OCI-LY7 (cell line): ENCODE measurements at regions not wholly inside any gene's neighbourhood (a gene's known extent, or its start where the extent isn't known, plus 50 kb on each side); places are given as distances from the start of the nearest gene placed in this dataset.
A peak's percentile ranks its signal among the peaks of the same experiment; 100 is the strongest.

Source experiments
- BruUV-seq: library from RNA; stranded (reverse); fragments of 400-500 nt; replicated peaks from 2 replicates; lab custom pipeline; 2021; lab: Mats Ljungman, UMichigan
- CTCF ChIA-PET: fragments of 300-600 bp; sonication (Branson Sonifier 250); formaldehyde crosslinking; loops from one replicate; lab custom pipeline; 2022; ENCODE audit warnings: antibody characterized with exemption; ENCODE audit not compliant: unreplicated experiment; lab: Charles Lee
- POLR2A ChIA-PET: fragments of 300-600 bp; sonication (Branson Sonifier 250); formaldehyde crosslinking; loops from one replicate; lab custom pipeline; 2022; ENCODE audit warnings: antibody characterized with exemption; lab: Charles Lee
- DNase-seq: peaks from one replicate; pipeline ENCODE4 v3.0.0-alpha.2; 2015; ENCODE audit warnings: low spot score
- H2AFZ ChIP-seq: fragments of 200-600 bp; sonication (generic), shearing (Covaris generic); 2 replicates; pipeline ENCODE4 v1.6.1; 2014; ENCODE audit warnings: mild to moderate bottlenecking, antibody characterized with exemption, low read length, moderate library complexity
- H3K27ac ChIP-seq: fragments of 200-600 bp; sonication (generic); 2 replicates; pipeline ENCODE4 v1.5.1; 2014; ENCODE audit warnings: mixed run types, low read depth, mild to moderate bottlenecking, moderate library complexity, low read length, inconsistent platforms; ENCODE audit not compliant: poor library complexity, severe bottlenecking
- H3K36me3 ChIP-seq: fragments of 200-600 bp; sonication (generic); 2 replicates; pipeline ENCODE4 v1.6.1; 2014; ENCODE audit warnings: mild to moderate bottlenecking, antibody characterized with exemption, low read length, moderate library complexity, mixed read lengths; ENCODE audit not compliant: insufficient read depth
- H3K4me1 ChIP-seq: fragments of 200-600 bp; sonication (generic); 2 replicates; pipeline ENCODE4 v1.5.1; 2014; ENCODE audit warnings: mild to moderate bottlenecking, low read length; ENCODE audit not compliant: insufficient read depth, poor library complexity, severe bottlenecking
- H3K4me2 ChIP-seq: fragments of 200-600 bp; sonication (generic); 2 replicates; pipeline ENCODE4 v1.6.1; 2014; ENCODE audit warnings: mild to moderate bottlenecking, low read length
- H3K4me3 ChIP-seq: fragments of 200-600 bp; sonication (generic); 2 replicates; pipeline ENCODE4 v1.5.1; 2014; ENCODE audit warnings: mild to moderate bottlenecking, low read depth, low read length; ENCODE audit not compliant: poor library complexity, severe bottlenecking
- H3K79me2 ChIP-seq: fragments of 200-600 bp; sonication (generic); 2 replicates; pipeline ENCODE4 v1.6.1; 2016; ENCODE audit warnings: low read depth, mild to moderate bottlenecking, low read length, moderate library complexity, mixed read lengths; ENCODE audit not compliant: insufficient read depth
- H3K9me2 ChIP-seq: fragments of 200-600 bp; sonication (generic); 2 replicates; pipeline ENCODE4 v1.6.1; 2016; ENCODE audit warnings: mild to moderate bottlenecking, low read length, mixed read lengths; ENCODE audit not compliant: insufficient read depth
- H3K9me3 ChIP-seq: fragments of 200-600 bp; sonication (generic); 2 replicates; pipeline ENCODE4 v1.6.1; 2014; ENCODE audit warnings: mild to moderate bottlenecking, mixed run types, low read length, mixed read lengths
- H4K20me1 ChIP-seq: fragments of 200-600 bp; sonication (generic); 2 replicates; pipeline ENCODE4 v1.6.1; 2014; ENCODE audit warnings: mild to moderate bottlenecking, antibody characterized with exemption, low read length, moderate library complexity, mixed read lengths; ENCODE audit not compliant: insufficient read depth
- EZH2phosphoT487 ChIP-seq: fragments of 200-600 bp; sonication (generic); IDR thresholded peaks from 2 replicates; pipeline ENCODE4 v1.6.1; 2018; ENCODE audit warnings: low read depth, borderline replicate concordance, mild to moderate bottlenecking, mixed run types, antibody characterized with exemption, low read length, moderate library complexity, mixed read lengths
- intact Hi-C: fragments of 100-400 bp; cut with micrococcal nuclease; formaldehyde crosslinking; loops from one replicate; pipeline ENCODE4 v1.10.0; 2022; ENCODE audit not compliant: unreplicated experiment
- TF ChIP-seq, protein P1 (sequence below): fragments of 200-600 bp; sonication (generic); conservative IDR thresholded peaks from 2 replicates; pipeline ENCODE4 v1.5.1; 2014; ENCODE audit warnings: mild to moderate bottlenecking, antibody characterized with exemption, low read length, moderate library complexity, mixed read lengths

DNA sequence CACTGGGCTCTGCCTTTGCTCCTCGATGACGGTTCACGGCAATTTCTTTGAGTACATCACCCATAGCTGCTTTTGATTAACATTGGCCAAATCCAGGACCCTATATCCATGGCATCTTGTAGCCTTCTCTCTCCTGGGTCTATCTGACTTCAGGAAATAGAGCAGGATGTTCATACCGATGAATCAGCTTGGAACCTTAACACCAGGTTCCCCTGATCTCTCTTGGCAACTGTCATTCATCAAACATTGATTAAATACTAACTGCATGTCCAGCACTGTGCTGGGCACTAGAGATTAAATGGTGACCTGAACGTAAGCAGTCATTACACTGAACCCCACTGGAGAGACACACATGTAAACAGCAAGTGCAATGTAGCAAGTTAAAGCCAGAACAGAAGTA lies 77.0 kb upstream of the MED13L start:
- Histone ChIP-seq H3K9me3 (no peaks in the 10 kb centered on the region), H4K20me1 (no peaks in the 10 kb centered on the region), H3K79me2 (no peaks in the 10 kb centered on the region), H3K9me2 (no peaks in the 10 kb centered on the region), H3K27ac (no peak overlapping the region), H3K4me1 (peaks cover 11% of the 10 kb centered on the region), H2AFZ (no peak overlapping the region), H3K4me2 (no peak overlapping the region), H3K4me3 (no peak overlapping the region), H3K36me3 (no peaks in the 10 kb centered on the region)
- ChIA-PET CTCF (no interaction called here), POLR2A (interaction anchor here (0.7 kb wide), 1 partner anchor 42 kb away, joined by 3 read pairs; no protein-coding TSS in a partner anchor)
- TF ChIP-seq EZH2phosphoT487: no peak
- TF ChIP-seq, protein P1, sequence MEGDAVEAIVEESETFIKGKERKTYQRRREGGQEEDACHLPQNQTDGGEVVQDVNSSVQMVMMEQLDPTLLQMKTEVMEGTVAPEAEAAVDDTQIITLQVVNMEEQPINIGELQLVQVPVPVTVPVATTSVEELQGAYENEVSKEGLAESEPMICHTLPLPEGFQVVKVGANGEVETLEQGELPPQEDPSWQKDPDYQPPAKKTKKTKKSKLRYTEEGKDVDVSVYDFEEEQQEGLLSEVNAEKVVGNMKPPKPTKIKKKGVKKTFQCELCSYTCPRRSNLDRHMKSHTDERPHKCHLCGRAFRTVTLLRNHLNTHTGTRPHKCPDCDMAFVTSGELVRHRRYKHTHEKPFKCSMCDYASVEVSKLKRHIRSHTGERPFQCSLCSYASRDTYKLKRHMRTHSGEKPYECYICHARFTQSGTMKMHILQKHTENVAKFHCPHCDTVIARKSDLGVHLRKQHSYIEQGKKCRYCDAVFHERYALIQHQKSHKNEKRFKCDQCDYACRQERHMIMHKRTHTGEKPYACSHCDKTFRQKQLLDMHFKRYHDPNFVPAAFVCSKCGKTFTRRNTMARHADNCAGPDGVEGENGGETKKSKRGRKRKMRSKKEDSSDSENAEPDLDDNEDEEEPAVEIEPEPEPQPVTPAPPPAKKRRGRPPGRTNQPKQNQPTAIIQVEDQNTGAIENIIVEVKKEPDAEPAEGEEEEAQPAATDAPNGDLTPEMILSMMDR: no peak
- DNase-seq: no peak
- intact Hi-C loops: no loop called here
- no TSS peak for BruUV-seq

DNA sequence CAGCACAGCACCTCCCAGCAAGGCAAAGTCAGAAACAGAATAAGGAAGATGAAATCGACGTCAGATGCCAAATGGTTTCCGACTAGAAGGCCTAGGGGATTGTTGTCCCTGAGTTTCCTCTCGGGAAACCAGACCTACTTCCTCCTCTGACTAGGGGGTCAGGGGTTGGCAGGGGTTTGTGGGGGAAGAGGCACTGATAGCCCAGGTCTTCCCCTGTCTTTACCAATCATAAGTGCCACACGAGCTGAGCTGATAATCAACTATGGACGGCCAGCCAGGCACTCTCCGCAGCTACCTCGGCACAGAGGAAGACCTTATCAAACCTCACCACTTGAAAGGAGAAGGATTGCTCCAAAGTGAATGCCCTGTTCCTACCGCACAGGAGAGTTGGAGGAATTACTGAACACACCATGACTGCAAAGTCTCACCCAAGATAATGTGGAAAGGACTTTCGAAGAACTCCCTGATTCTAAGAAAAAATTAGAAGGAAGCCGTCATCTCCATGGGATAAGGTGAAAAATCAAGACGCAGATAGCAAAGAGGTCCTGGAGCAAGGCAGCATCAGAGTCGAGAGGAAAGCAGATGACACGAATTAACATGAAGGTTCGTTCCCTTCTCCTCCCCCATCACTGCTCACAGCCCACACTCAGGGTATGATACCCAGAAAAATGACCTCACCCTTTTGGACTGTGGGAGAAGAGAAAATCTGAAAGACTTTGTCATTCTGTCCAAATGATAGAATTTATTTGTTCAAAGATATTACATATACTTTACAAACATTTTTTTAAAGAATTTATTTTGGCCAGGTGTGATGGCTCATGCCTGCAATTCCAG lies 77.7 kb upstream of the MED13L start:
- Histone ChIP-seq H3K9me3 (no peaks in the 10 kb centered on the region), H3K4me1 (peaks cover 13% of the 10 kb centered on the region), H3K36me3 (no peaks in the 10 kb centered on the region), H3K27ac (no peak overlapping the region), H4K20me1 (no peaks in the 10 kb centered on the region), H3K4me3 (no peak overlapping the region), H3K79me2 (no peaks in the 10 kb centered on the region), H3K9me2 (no peaks in the 10 kb centered on the region), H3K4me2 (no peak overlapping the region), H2AFZ (no peak overlapping the region)
- no peak for TF ChIP-seq EZH2phosphoT487
- TF ChIP-seq, protein P1: no peak
- POLR2A ChIA-PET: interaction anchor here (0.7 kb wide), 1 partner anchor 42 kb away, joined by 3 read pairs; no protein-coding TSS in a partner anchor
- DNase-seq: no peak
- BruUV-seq: no TSS peak
- CTCF ChIA-PET: no interaction called here
- intact Hi-C loops: no loop called here

DNA sequence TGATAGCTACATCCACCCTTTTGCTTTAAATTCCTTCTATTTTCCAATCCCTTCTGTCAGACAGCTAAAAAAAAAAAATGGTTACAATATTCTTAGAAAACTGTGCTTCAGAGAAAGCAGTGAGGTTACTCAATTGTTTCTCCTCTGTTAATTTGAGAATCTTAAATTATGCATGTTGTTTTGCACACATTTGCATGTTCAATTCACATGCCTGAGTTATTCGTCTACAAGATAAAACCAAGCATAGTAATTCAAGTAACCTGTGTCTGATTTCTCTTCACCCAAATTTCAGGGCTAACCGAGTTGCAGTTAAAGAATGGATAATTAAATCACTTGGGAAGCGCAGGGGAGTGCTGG lies 81.0 kb upstream of the MED13L start:
- no peaks in the 10 kb centered on the region for H3K36me3 ChIP-seq
- no peaks in the 10 kb centered on the region for H3K9me2 ChIP-seq
- no peaks in the 10 kb centered on the region for H3K79me2 ChIP-seq
- ChIA-PET CTCF (no interaction called here), POLR2A (no interaction called here)
- peak overlapping the region; percentile 1 for H3K27ac ChIP-seq
- TF ChIP-seq, protein P1: no peak
- TF ChIP-seq EZH2phosphoT487: no peak
- no peaks in the 10 kb centered on the region for H3K9me3 ChIP-seq
- H4K20me1 ChIP-seq: no peaks in the 10 kb centered on the region
- H3K4me2 ChIP-seq: peak overlapping the region; percentile 51
- no peak for DNase-seq
- peak overlapping the region; percentile 85 for H2AFZ ChIP-seq
- no TSS peak for BruUV-seq
- intact Hi-C loops: no loop called here
- peak overlapping the region; percentile 10 for H3K4me3 ChIP-seq
- peaks cover 19% of the 10 kb centered on the region for H3K4me1 ChIP-seq
